ENCODE measurements at regions not wholly inside any gene's neighbourhood (a gene's known extent, or its start where the extent isn't known, plus 50 kb on each side); places are given as distances from the start of the nearest gene placed in this dataset.

DNA sequence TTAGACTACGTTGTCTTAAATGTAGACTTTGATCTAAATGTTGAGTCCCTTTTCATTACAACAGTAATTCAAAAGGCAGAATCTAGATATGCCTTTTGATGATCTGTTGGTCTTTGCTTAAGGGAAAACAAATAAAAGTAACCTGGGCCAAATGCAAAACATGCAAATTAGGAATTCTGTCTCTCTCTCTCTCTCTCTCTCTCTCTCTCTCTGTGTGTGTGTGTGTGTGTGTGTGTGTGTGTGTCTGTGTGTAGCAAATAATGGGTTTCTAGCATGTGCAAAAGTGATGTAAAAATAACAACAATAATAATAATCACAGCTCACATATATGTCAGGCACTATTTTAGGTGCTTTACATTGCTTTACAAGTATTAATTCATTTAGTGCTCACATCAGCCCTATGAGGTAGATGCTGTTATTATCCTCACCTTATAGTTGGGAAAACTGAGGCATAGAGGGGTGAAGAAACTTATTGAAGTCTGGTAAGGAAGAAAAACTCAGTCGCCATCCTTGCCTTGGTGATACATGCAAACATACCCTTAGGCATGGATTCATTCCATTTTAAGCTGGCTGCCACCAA is 160.3 kb upstream of the ZNF217 start:
- TF ChIP-seq CTCF (IDR thresholded peaks at IDR 0.05), result no peak
- no peak for TF ChIP-seq POLR2A (IDR thresholded peaks at IDR 0.05)

Measured in adrenal gland (tissue), 5 donors.